HG02642 (cell line): ENCODE measurements at regions not wholly inside any gene's neighbourhood (a gene's known extent, or its start where the extent isn't known, plus 50 kb on each side); places are given as distances from the start of the nearest gene placed in this dataset.
A peak's percentile ranks its signal among the peaks of the same experiment; 100 is the strongest.

Experiments used
- ATAC-seq: cut with Tn5 transposase; IDR thresholded peaks from one replicate; pipeline ENCODE4 v1.9.1; 2021; ENCODE audit warnings: mild to moderate bottlenecking; ENCODE audit not compliant: unreplicated experiment, poor library complexity

DNA sequence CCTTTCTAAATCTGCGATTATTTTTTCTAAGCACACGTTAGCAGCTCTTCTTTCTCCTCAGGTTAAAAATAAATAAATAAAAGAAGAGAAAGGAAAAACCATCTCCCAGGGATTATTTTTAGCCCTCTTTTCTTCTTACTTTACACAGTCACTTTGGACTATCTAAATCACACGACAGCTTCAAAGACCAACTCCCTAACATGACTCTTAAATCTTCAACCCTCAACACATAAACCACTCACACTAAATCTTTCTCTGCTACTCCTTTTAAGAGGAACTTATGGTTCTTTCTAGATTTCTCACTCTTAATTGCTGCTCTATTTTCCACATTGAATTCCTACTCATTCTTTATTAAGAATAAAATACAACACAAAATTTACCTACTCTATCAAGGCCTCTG lies 1095.0 kb upstream of the B3GALT2 start:
- ATAC-seq: no peak

DNA sequence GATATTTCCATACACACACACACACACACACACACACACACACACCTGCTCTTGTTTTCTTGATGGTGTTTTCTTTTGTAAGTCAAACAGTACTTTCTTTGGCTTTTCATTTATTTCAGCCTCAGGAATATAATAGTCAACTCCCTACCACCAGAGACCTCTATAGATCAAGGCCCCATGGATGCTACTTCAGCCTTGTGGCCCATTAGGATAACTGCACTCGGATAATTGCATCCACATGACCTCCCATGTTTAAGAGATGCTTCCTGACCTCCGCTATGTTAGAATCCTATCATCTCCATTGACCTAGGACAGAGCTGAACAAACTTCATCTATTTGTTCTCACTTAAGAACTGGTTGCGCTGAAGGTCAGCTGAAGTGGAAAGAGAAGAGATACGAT lies 1094.0 kb upstream of the B3GALT2 start:
- ATAC-seq: no peak

DNA sequence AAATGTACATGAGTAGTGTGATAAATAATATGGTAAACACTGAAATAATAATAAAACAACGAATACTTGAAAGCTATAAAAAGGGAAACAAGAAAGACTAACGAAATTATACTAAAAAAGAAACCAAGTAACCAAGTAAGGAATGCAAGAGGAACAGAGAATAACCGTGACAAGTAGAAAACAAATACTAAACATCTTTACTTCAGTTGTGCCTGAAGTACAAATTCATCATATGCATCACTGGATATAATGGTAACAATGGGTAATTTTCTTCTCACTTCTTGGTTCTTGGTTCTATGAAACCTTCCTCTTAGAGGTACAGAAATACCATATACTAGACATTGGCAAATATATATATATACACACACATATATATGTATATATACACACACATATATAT lies 1093.6 kb upstream of the B3GALT2 start:
- peak; percentile 78 for ATAC-seq

DNA sequence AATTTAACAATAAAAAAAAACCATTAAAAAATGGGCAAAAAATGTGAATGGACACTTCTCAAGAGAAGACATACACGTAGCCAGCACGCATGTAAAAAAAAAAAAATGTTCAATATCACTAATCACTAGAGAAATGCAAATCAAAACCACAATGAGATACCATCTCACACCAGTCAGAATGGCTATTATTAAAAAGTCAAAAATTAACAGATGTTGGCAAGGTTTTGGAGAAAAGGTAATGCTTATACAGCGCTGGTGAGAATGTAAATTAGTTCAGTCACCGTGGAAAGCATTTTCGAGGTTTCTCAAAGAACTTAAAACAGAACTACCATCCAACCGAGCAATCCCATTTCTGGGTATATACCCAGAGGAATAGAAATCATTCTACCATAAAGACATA lies 1091.5 kb upstream of the B3GALT2 start:
- peak; percentile 68 for ATAC-seq

DNA sequence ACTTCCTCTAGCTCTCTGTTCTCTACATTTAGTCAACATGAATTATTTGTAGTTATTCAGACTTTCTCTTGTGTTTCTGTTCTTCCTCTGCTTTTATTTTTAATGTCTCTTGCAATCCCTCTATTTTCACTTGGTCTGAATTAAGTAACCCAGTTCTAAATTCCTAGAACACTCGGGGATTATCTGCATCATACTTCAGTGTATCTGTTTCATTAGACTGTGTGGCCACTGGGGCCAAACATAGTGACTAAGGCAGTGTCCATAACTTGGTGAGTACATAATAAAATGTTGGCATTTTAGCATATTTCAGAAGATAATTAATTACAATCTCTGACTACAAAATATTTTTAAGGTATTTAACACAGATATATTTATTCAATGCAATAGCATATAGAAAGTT lies 1087.2 kb upstream of the B3GALT2 start:
- no peak for ATAC-seq

DNA sequence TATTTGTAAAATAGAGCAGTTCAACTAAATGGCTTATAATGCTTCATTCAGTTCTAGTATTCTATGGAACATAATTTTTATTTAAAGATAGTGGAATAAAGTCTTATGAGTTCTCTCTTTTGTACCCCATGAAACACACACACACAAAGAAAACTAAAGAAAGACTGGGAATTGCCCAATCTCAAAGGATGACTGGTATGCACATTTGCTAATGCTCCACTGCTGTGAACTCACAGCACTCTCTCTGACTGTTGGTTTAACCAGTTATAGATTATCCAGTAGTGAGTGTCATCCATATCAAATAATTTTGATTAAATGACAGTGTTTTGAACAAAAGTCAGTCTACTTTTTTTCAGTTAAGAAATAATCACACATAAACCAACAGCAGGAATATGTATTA lies 1082.4 kb upstream of the B3GALT2 start:
- ATAC-seq: no peak

DNA sequence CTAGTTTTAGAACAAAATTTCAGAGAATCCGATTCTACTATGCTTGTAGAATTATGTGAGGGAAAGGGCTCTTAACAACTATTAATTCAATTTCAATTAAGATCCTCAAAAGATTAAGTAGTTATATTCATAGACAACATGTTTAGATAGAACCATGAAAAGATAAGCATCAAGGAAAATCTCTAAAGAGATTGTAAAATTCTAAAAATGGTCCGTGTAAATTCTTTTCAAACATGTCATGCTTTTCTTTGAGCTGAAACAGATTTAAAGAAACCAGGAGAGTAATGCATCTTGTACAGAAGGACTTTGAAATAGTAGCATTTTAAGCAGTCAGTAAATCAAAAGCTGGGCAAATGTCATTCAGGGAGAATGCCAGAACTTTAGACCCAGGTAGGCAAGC lies 1080.6 kb upstream of the B3GALT2 start:
- no peak for ATAC-seq

DNA sequence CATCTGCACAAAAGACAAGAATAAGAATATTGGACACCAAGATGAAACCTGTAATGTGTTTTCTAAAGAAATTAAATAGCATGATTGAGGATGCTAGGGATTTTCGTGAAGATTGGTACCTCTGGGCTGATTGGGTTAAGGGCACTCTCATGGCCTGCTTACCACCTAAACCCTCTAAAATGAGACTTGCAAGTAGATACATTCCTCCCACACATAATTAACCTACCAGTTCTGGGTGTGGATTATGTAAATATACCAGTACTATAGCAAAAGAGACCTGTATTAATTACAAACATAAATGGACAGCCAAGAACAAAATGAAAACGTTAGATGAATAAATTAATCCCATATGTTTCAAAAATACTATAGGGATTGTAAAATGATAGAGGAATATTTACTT lies 1069.6 kb upstream of the B3GALT2 start:
- ATAC-seq: no peak

DNA sequence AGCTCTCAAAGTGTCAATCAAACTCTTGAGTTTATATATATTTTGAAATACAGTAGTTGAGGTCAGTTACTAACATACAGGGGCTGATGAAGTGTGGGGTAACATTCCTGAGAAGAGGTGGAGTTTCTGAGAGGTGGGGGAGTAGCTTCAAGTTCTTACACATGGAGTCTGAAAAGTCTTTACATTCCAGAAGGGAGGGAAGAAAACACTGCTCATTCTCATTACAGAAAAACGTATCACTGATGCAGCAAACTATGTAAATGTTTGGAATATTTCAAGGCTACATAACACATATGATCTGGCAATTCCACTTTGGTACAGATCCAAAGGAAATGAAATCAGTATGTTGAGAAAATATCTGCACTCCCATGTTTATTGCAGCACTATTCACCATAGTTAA lies 1065.8 kb upstream of the B3GALT2 start:
- ATAC-seq: no peak

DNA sequence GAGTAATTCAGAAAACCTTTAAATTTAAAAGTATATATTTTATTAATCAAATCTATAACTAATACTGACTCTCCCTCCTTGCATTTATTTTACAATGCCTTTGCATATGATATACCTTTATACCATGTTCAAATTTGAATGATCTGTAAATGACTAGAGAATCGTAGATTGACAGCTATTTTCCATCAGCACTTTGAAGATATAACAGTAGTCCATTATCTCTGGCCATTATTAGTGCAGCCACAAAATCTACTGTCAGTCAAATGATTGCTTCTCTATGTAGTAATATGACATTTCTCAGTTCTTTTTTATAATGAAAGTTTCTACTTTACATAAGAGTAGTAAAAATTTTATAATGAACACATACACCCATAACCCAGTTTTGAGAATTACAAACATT lies 1054.8 kb upstream of the B3GALT2 start:
- no peak for ATAC-seq

DNA sequence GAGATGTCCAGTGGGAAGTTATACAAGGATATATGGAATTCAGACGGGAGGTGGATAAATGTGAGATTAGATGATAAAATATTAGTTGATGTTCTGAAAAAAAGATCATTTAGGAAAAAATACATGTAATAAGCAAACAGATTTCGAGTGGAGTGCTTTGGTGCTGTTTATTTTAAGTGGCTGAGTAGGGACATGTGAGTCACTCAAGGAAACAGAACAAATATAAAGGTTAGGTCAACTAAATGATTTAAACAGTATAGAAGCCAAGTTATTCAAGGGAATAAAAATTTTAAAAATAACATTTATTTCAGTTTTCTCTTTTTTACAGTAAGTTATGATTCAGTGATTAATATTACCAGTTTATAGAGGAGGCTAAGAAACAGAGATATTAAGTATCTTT lies 1046.7 kb upstream of the B3GALT2 start:
- no peak for ATAC-seq

DNA sequence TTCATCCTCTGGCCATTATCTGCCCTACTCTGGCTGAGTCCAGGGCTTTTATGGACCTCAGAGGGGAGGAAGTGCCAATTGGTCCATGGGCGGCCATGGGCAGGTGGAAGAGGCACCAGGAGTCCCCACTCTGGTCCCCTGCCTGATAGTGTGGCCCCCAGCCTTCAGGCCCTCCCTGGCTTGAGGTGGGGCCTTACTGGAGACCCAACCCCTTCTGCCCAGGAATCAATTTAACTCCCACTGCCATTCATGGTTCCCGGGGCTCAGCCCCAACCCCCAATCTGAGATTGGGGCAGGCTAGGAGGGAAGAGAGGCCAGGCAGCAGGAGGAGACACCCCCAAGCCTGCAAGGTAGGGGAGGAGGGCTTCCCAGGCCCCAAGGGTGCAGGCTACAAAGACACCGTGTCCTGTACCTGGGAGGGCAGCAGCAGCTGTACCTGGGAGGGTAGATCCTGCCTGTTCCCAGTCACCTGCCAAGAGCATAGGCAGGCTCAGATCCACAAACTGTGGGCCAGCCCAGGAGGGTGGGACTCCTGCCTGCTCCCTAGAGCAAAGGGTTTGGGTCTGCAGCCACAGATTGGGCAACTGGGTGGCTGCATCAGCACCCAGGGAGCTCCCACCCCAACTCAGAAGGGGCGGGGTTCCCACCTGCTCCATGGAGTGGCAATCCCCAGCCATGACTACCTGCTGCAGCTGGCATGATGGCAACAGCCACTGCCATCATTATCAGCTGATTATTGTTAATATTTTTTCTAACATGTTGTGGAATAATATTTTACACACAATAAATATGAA lies 1044.1 kb upstream of the B3GALT2 start:
- ATAC-seq: no peak

DNA sequence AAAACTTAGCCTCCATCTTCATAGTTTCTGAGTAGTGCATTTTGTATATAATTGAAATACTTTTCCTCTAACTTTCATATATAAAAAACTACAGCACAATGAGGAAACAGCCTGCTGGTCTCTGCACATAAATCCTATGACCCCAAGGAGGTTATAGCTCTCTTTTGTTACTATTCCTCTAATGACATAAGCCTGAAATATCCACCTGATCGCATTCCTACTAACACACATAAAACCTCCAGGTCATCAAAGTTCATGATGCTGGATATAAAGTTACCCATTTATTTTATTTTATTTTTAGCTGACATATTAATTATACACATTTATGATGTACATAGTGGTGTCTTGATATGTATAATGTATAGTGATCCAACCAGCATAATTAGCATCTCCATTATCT lies 1042.0 kb upstream of the B3GALT2 start:
- no peak for ATAC-seq

DNA sequence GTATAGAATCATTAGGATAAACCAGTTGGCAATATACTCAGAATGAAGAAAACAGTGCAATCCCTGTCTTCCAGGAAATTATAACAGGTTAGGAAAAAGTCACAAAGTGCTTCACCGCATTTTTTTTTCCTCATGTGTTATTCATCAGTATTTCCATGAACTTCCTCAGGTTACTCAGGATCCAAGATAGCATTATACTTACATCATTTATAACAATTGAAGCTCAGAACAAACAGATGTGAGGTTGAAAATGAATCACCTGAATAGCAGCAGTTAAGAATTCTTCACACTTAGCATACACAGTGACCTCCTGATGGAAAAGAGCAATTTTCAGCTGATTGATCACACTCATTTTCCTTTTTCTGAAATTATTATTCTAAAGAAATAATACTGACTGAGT lies 1040.7 kb upstream of the B3GALT2 start:
- no peak for ATAC-seq

DNA sequence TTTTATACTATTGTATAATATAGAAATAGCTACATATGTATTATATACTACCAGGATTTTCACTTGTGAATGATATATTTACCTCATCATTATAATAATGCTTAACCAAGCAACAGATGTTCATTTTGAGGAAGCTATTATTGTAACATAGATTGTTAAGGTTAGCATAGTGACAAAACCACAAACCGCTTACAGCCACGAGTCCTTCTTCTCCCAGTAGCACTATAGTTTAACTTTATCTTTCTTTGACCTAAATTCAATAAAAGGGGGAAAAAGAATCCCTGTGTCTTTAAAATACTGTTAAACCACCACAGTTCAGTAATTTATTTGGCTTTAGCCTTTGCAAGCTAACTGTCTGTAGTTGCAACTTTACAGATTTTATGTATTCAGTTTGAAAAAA lies 1039.4 kb upstream of the B3GALT2 start:
- peak; percentile 89 for ATAC-seq

DNA sequence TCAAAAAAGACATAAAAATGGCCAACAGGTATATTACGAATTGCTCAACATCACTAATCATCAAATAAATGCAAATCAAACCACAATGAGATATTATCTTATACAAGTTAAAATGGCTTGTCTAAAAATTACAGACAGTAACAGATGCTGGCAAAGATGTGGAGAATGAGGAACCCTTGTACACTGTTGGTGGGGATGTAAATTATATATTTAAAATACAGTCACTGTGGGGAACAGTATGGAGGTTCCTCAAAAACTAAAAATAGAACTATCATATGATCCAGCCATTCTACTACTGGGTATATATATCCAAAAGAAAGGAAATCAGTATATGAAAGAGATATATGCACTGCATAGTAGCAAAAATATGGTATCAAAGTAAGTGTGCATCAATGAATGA lies 1037.2 kb upstream of the B3GALT2 start:
- no peak for ATAC-seq

DNA sequence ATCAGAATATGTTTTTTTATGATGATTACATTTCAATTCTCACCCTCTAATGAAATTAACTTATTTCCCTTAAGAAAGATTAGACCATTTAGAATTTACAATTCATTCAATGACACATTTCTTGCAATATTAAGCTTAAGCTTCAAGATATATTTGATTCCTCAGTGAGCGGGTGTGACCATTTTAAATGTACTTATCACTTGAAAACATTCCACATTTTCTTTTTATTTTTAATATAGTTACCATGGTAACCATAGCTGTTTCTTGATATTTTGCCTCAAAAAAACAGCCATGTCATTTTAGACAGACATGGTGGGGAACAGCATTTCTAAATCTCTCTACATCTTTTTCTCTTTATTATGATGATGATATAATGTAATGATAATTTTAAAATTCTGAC lies 1029.0 kb upstream of the B3GALT2 start:
- ATAC-seq: no peak

DNA sequence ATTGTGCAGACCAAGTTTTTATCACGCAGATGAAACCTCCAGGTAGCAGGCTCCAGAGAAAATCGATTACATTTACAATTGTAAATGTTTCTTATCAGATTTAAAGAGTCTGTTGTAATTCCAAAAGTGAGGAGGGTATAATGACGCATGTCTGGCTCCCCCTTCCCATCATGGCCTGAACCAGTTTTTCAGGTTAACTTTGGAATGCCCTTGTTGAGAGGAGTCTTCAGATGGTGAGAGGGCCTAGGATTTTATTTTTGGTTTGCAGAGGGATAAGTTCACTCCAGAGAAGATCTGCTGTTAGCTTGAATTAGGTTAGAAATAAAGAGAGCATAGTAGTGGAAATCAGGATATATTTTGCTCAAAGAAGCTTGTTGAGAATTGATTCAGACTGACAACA lies 1028.3 kb upstream of the B3GALT2 start:
- no peak for ATAC-seq

DNA sequence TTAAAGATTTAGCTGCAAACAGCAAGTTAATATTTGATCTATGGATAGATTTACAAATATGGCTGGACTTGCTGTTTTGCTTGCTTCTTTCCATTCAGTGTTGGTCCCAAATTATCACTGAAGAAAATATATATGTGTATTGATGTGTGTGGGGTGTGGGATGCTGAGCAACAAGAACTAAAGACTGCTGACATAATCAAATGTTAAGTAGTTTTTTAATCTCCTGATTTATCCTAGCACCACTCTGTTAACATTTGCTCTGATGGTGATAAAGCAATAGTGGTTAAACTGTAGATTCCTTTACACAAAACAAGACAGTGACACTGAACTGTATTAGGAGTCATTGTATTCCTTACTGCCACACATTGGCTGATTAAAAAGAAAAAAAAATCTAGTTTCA lies 1023.5 kb upstream of the B3GALT2 start:
- no peak for ATAC-seq

DNA sequence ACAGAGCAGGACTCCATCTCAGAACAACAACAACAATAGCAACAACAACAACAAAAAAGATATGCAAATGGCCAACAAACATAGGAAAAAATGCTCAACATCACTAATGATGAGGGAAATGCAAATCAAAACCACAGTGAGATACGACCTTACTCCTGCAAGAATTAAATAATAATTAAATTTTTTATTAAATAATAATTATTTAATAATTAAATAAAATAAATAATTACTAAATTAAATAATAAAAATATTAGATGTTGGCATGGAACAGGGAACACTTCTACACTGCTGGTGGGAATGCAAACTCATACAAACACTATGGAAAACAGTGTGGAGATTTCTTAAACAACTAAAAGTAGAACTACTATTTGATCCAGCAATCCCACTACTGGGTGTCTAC lies 1022.3 kb upstream of the B3GALT2 start:
- ATAC-seq: no peak

DNA sequence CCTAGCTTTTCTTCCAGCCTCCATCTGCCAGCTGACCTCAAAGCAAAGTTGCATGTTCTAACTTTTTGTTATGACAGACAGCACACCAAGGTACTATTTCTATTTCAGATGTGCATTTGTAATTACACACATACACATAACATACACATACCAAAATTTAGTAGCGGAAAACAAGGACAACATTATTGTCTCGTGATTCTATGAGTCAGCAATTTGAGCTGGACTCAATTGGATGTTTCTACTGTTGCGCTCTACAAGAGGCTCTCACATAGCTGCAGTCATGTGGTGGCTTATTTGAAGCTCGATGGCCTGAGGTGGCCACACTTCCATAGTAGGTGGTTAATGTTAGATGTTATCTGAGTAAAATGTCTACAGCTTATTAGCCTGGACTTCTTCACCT lies 1010.1 kb upstream of the B3GALT2 start:
- ATAC-seq: no peak

DNA sequence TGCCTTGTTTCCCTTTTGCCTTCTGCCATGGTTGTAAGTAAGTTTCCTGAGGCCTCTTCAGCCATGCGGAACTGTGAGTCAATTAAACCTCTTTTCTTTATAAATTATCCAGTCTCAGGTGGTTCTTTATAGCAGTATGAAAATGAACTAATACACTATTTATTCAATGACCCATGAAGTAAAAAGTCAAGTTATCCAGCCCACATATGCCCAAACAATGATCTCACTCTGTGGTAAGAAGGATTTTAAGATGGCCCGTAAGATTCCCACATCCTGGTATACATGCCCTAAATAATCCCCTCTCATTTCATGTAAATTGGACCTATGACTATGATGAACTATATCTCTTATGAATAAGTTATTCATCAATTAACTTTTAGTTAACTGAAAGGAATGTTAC lies 1008.3 kb upstream of the B3GALT2 start:
- ATAC-seq: no peak

DNA sequence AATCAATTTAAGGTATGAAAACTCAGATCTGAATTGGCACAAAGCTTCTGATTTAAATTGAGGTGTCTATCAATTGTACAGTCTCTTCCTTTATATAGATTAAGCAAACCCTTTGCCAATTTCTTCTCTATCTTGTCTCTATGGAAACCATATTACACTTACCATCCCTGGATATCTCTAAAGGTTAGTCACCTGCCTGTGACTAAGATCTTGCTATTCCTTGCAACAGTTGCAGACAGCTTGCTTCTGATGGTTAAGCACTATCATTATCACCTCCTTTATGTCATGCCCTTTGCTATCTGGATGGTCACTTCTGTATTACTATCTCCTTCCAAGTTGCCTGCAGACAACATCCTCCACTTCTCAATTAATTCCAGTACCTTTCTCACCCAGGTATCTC lies 998.6 kb upstream of the B3GALT2 start:
- ATAC-seq: no peak
